WTC11 (cell line): ENCODE measurements at regions not wholly inside any gene's neighbourhood (a gene's known extent, or its start where the extent isn't known, plus 50 kb on each side); places are given as distances from the start of the nearest gene placed in this dataset.

Source experiments
- ATAC-seq: fragments of 200-7000 bp; cut with Tn5 transposase; 2 replicates; pipeline ENCODE4 v1.10.0; 2021; ENCODE audit warnings: mild to moderate bottlenecking, moderate library complexity
- CTCF ChIA-PET: fragments of 300-600 bp; sonication (Branson Sonifier 250); formaldehyde crosslinking; loops from one replicate; lab custom pipeline; 2021; ENCODE audit warnings: antibody characterized with exemption; lab: Charles Lee
- POLR2A ChIA-PET: fragments of 350-600 bp; sonication (Branson Sonifier 250); formaldehyde crosslinking; loops from one replicate; lab custom pipeline; 2021; ENCODE audit warnings: antibody characterized with exemption; lab: Charles Lee
- DNase-seq: peaks from one replicate; pipeline ENCODE4 v3.0.0; 2021; ENCODE audit warnings: low spot score
- H3K27ac Mint-ChIP-seq: 2 replicates; pipeline ENCODE4 v1.8.0; 2021; ENCODE audit warnings: mixed read lengths
- H3K27me3 Mint-ChIP-seq: 2 replicates; pipeline ENCODE4 v1.8.0; 2021; ENCODE audit warnings: low read depth, mild to moderate bottlenecking, moderate library complexity, mixed read lengths
- H3K36me3 Mint-ChIP-seq: 2 replicates; pipeline ENCODE4 v1.8.0; 2021; ENCODE audit warnings: mixed read lengths
- H3K4me1 Mint-ChIP-seq: 2 replicates; pipeline ENCODE4 v1.8.0; 2022; ENCODE audit warnings: mixed read lengths
- H3K4me3 Mint-ChIP-seq: 2 replicates; pipeline ENCODE4 v1.8.0; 2021; ENCODE audit warnings: mild to moderate bottlenecking, moderate library complexity, mixed read lengths
- H3K9me3 Mint-ChIP-seq: 2 replicates; pipeline ENCODE4 v1.8.0; 2021; ENCODE audit warnings: mixed read lengths
- AR ChIP-seq: fragments of 250-450 bp; sonication (Bioruptor Pico); IDR thresholded peaks from 2 replicates; pipeline ENCODE4 v1.9.0; 2021; ENCODE audit warnings: mild to moderate bottlenecking
- CDX4 ChIP-seq: fragments of 250-450 bp; sonication (Bioruptor Pico); IDR thresholded peaks from 2 replicates; pipeline ENCODE4 v1.9.0; 2021; ENCODE audit warnings: moderate library complexity, mild to moderate bottlenecking, inconsistent platforms, borderline replicate concordance
- CREB1 ChIP-seq: sonication (generic); formaldehyde crosslinking; IDR thresholded peaks from 2 replicates; pipeline ENCODE4 v1.8.0; 2023; ENCODE audit warnings: mild to moderate bottlenecking, missing genetic modification reagents
- ELF4 ChIP-seq: sonication (generic); formaldehyde crosslinking; IDR thresholded peaks from 2 replicates; pipeline ENCODE4 v1.8.1; 2022; ENCODE audit warnings: low read depth, mild to moderate bottlenecking, moderate library complexity, missing genetic modification reagents
- ETV6 ChIP-seq: sonication (generic); formaldehyde crosslinking; IDR thresholded peaks from 2 replicates; pipeline ENCODE4 v1.8.1; 2022; ENCODE audit warnings: mild to moderate bottlenecking, missing genetic modification reagents
- IRF2 ChIP-seq: sonication (generic); formaldehyde crosslinking; IDR thresholded peaks from 2 replicates; pipeline ENCODE4 v1.8.0; 2022; ENCODE audit warnings: low read depth, missing genetic modification reagents, borderline replicate concordance
- NR2C2 ChIP-seq: sonication (generic); formaldehyde crosslinking; IDR thresholded peaks from 2 replicates; pipeline ENCODE4 v1.8.0; 2022; ENCODE audit warnings: mild to moderate bottlenecking, missing genetic modification reagents
- NR3C1 ChIP-seq: sonication (generic); formaldehyde crosslinking; conservative IDR thresholded peaks from 2 replicates; pipeline ENCODE4 v1.8.1; 2023; ENCODE audit warnings: low read depth, mild to moderate bottlenecking, missing genetic modification reagents
- ZBTB21 ChIP-seq: sonication (generic); formaldehyde crosslinking; IDR thresholded peaks from 2 replicates; pipeline ENCODE4 v1.8.1; 2023; ENCODE audit warnings: mild to moderate bottlenecking, missing genetic modification reagents, borderline replicate concordance
- ZBTB43 ChIP-seq: sonication (generic); formaldehyde crosslinking; IDR thresholded peaks from 2 replicates; pipeline ENCODE4 v1.8.1; 2023; ENCODE audit warnings: mild to moderate bottlenecking, missing genetic modification reagents
- ZNF219 ChIP-seq: sonication (generic); formaldehyde crosslinking; IDR thresholded peaks from 2 replicates; pipeline ENCODE4 v1.8.0; 2023; ENCODE audit warnings: missing genetic modification reagents, mild to moderate bottlenecking, borderline replicate concordance
- ZNF532 ChIP-seq: fragments of 250-450 bp; sonication (Bioruptor Pico); IDR thresholded peaks from 2 replicates; pipeline ENCODE4 v1.9.0; 2021; ENCODE audit warnings: mild to moderate bottlenecking, borderline replicate concordance
- TF ChIP-seq, protein P1 (sequence below): sonication (generic); formaldehyde crosslinking; IDR thresholded peaks from 2 replicates; pipeline ENCODE4 v1.8.1; 2022; ENCODE audit warnings: low read depth, missing genetic modification reagents, borderline replicate concordance
- TF ChIP-seq, protein P2 (sequence below): sonication (generic); formaldehyde crosslinking; IDR thresholded peaks from 2 replicates; pipeline ENCODE4 v1.8.0; 2022; ENCODE audit warnings: mild to moderate bottlenecking, missing genetic modification reagents
- TF ChIP-seq, protein P3 (sequence below): sonication (generic); formaldehyde crosslinking; IDR thresholded peaks from 2 replicates; pipeline ENCODE4 v1.8.0; 2022; ENCODE audit warnings: mild to moderate bottlenecking, missing genetic modification reagents
- TF ChIP-seq, protein P4 (sequence below): fragments of 250-450 bp; sonication (Bioruptor Pico); IDR thresholded peaks from 2 replicates; pipeline ENCODE4 v1.8.0; 2021; ENCODE audit warnings: mild to moderate bottlenecking
- TF ChIP-seq, protein P5 (sequence below): sonication (generic); formaldehyde crosslinking; IDR thresholded peaks from 2 replicates; pipeline ENCODE4 v1.8.0; 2023; ENCODE audit warnings: mild to moderate bottlenecking, missing genetic modification reagents

- ChIA-PET POLR2A (no interaction called here), CTCF (no interaction called here)
- TF ChIP-seq ELF4 (no peak), NR2C2 (CRISPR knock-in tag) (no peak), CREB1 (CRISPR knock-in tag) (no peak), ZNF219 (no peak), IRF2 (no peak), AR (CRISPR knock-in tag) (no peak), CDX4 (no peak), ZBTB21 (CRISPR knock-in tag) (no peak), ETV6 (CRISPR knock-in tag) (no peak), NR3C1 (CRISPR knock-in tag) (no peak), ZNF532 (CRISPR knock-in tag) (no peak), ZBTB43 (no peak)
- TF ChIP-seq, protein P1, sequence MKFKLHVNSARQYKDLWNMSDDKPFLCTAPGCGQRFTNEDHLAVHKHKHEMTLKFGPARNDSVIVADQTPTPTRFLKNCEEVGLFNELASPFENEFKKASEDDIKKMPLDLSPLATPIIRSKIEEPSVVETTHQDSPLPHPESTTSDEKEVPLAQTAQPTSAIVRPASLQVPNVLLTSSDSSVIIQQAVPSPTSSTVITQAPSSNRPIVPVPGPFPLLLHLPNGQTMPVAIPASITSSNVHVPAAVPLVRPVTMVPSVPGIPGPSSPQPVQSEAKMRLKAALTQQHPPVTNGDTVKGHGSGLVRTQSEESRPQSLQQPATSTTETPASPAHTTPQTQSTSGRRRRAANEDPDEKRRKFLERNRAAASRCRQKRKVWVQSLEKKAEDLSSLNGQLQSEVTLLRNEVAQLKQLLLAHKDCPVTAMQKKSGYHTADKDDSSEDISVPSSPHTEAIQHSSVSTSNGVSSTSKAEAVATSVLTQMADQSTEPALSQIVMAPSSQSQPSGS (CRISPR knock-in tag), result no peak
- TF ChIP-seq, protein P2, sequence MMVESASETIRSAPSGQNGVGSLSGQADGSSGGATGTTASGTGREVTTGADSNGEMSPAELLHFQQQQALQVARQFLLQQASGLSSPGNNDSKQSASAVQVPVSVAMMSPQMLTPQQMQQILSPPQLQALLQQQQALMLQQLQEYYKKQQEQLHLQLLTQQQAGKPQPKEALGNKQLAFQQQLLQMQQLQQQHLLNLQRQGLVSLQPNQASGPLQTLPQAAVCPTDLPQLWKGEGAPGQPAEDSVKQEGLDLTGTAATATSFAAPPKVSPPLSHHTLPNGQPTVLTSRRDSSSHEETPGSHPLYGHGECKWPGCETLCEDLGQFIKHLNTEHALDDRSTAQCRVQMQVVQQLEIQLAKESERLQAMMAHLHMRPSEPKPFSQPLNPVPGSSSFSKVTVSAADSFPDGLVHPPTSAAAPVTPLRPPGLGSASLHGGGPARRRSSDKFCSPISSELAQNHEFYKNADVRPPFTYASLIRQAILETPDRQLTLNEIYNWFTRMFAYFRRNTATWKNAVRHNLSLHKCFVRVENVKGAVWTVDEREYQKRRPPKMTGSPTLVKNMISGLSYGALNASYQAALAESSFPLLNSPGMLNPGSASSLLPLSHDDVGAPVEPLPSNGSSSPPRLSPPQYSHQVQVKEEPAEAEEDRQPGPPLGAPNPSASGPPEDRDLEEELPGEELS, result no peak
- TF ChIP-seq, protein P3, sequence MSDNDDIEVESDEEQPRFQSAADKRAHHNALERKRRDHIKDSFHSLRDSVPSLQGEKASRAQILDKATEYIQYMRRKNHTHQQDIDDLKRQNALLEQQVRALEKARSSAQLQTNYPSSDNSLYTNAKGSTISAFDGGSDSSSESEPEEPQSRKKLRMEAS (CRISPR knock-in tag), result no peak
- TF ChIP-seq, protein P4, sequence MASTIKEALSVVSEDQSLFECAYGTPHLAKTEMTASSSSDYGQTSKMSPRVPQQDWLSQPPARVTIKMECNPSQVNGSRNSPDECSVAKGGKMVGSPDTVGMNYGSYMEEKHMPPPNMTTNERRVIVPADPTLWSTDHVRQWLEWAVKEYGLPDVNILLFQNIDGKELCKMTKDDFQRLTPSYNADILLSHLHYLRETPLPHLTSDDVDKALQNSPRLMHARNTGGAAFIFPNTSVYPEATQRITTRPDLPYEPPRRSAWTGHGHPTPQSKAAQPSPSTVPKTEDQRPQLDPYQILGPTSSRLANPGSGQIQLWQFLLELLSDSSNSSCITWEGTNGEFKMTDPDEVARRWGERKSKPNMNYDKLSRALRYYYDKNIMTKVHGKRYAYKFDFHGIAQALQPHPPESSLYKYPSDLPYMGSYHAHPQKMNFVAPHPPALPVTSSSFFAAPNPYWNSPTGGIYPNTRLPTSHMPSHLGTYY, result no peak
- TF ChIP-seq, protein P5, sequence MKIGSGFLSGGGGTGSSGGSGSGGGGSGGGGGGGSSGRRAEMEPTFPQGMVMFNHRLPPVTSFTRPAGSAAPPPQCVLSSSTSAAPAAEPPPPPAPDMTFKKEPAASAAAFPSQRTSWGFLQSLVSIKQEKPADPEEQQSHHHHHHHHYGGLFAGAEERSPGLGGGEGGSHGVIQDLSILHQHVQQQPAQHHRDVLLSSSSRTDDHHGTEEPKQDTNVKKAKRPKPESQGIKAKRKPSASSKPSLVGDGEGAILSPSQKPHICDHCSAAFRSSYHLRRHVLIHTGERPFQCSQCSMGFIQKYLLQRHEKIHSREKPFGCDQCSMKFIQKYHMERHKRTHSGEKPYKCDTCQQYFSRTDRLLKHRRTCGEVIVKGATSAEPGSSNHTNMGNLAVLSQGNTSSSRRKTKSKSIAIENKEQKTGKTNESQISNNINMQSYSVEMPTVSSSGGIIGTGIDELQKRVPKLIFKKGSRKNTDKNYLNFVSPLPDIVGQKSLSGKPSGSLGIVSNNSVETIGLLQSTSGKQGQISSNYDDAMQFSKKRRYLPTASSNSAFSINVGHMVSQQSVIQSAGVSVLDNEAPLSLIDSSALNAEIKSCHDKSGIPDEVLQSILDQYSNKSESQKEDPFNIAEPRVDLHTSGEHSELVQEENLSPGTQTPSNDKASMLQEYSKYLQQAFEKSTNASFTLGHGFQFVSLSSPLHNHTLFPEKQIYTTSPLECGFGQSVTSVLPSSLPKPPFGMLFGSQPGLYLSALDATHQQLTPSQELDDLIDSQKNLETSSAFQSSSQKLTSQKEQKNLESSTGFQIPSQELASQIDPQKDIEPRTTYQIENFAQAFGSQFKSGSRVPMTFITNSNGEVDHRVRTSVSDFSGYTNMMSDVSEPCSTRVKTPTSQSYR (CRISPR knock-in tag), result no peak
- DNase-seq (no peak), ATAC-seq (peak; percentile 27)
- peaks cover 41% of the 10 kb centered on the region for H3K4me1 Mint-ChIP-seq
- no peak overlapping the region for H3K27ac Mint-ChIP-seq
- no peak overlapping the region for H3K4me3 Mint-ChIP-seq
- peaks cover 24% of the 10 kb centered on the region for H3K9me3 Mint-ChIP-seq
- H3K36me3 Mint-ChIP-seq, result peaks cover 11% of the 10 kb centered on the region
- no peaks in the 10 kb centered on the region; the same call in 1 of the 2 replicates for H3K27me3 Mint-ChIP-seq
Measured at GRCh38 chr18:8949206-8949605, 153.3 kb upstream of the NDUFV2 start.
